GM23338 (cell line): ENCODE measurements at regions not wholly inside any gene's neighbourhood (a gene's known extent, or its start where the extent isn't known, plus 50 kb on each side); places are given as distances from the start of the nearest gene placed in this dataset.

Source experiments
- ATAC-seq: fragments of 200-7000 bp; cut with Tn5 transposase; 3 replicates; pipeline ENCODE4 v1.9.1; 2020
- DNase-seq: peaks from one replicate; pipeline ENCODE4 v3.0.0-alpha.2; 2015; ENCODE audit warnings: low spot score
- H2AFZ ChIP-seq: fragments of 200-600 bp; sonication (generic); 2 replicates; pipeline ENCODE4 v1.8.0; 2016; ENCODE audit warnings: antibody characterized with exemption, mild to moderate bottlenecking, moderate library complexity
- H3F3A ChIP-seq: fragments of 200-600 bp; sonication (generic); replicated peaks from 2 replicates; pipeline ENCODE4 v1.8.0; 2017; ENCODE audit warnings: antibody characterized with exemption, mixed run types, low read depth
- H3K27ac ChIP-seq: fragments of 200-600 bp; sonication (generic); 2 replicates; pipeline ENCODE4 v1.6.1; 2016; ENCODE audit warnings: low read depth
- H3K27me3 ChIP-seq: fragments of 200-600 bp; sonication (generic); 2 replicates; pipeline ENCODE4 v1.8.0; 2016; ENCODE audit warnings: mild to moderate bottlenecking, mixed run types, moderate library complexity; ENCODE audit not compliant: insufficient read depth
- H3K36me3 ChIP-seq: fragments of 200-600 bp; sonication (generic); 2 replicates; pipeline ENCODE4 v1.8.0; 2016; ENCODE audit warnings: mild to moderate bottlenecking; ENCODE audit not compliant: insufficient read depth
- H3K4me1 ChIP-seq: fragments of 200-600 bp; sonication (generic); 2 replicates; pipeline ENCODE4 v1.8.0; 2016; ENCODE audit warnings: mild to moderate bottlenecking, moderate library complexity; ENCODE audit not compliant: insufficient read depth
- H3K4me2 ChIP-seq: fragments of 200-600 bp; sonication (generic); 2 replicates; pipeline ENCODE4 v1.7.1; 2017; ENCODE audit warnings: mixed run types
- H3K4me3 ChIP-seq: fragments of 200-600 bp; sonication (generic); 2 replicates; pipeline ENCODE4 v1.6.1; 2016; ENCODE audit warnings: mixed run types
- H3K79me2 ChIP-seq: fragments of 200-600 bp; sonication (generic); replicated peaks from 2 replicates; pipeline ENCODE4 v1.8.0; 2017; ENCODE audit warnings: mild to moderate bottlenecking; ENCODE audit not compliant: insufficient read depth
- H3K9me2 ChIP-seq: fragments of 200-600 bp; sonication (generic); 2 replicates; pipeline ENCODE4 v1.8.0; 2017; ENCODE audit not compliant: insufficient read depth
- H4K20me1 ChIP-seq: fragments of 200-600 bp; sonication (generic); replicated peaks from 2 replicates; pipeline ENCODE4 v1.8.0; 2017; ENCODE audit warnings: mild to moderate bottlenecking; ENCODE audit not compliant: insufficient read depth
- H3K27ac Mint-ChIP-seq: 2 replicates; pipeline ENCODE4 v1.8.0; 2020; ENCODE audit warnings: inconsistent platforms, mild to moderate bottlenecking, moderate library complexity, mixed read lengths
- H3K27me3 Mint-ChIP-seq: 3 replicates; pipeline ENCODE4 v1.8.0; 2022; ENCODE audit warnings: low read depth, mild to moderate bottlenecking, moderate library complexity, mixed read lengths, inconsistent platforms; ENCODE audit not compliant: insufficient read depth, poor library complexity
- H3K36me3 Mint-ChIP-seq: 3 replicates; pipeline ENCODE4 v1.8.0; 2021; ENCODE audit warnings: low read depth, mild to moderate bottlenecking, inconsistent platforms, moderate library complexity, mixed read lengths
- H3K4me1 Mint-ChIP-seq: 3 replicates; pipeline ENCODE4 v1.8.0; 2020; ENCODE audit warnings: mild to moderate bottlenecking, inconsistent platforms, mixed read lengths
- H3K4me3 Mint-ChIP-seq: 3 replicates; pipeline ENCODE4 v1.8.0; 2021; ENCODE audit warnings: moderate library complexity, mild to moderate bottlenecking, inconsistent platforms, mixed read lengths
- H3K9me3 Mint-ChIP-seq: 3 replicates; pipeline ENCODE4 v1.8.0; 2020; ENCODE audit warnings: moderate library complexity, mild to moderate bottlenecking, inconsistent platforms, mixed read lengths
- CREB1 ChIP-seq: fragments of 250-450 bp; sonication (Bioruptor Pico); IDR thresholded peaks from 2 replicates; pipeline ENCODE4 v1.5.0; 2020; ENCODE audit warnings: low read depth, mild to moderate bottlenecking, moderate library complexity
- NANOG ChIP-seq: IDR thresholded peaks from 2 replicates; pipeline ENCODE4 v1.6.1; 2016; ENCODE audit warnings: antibody characterized with exemption, borderline replicate concordance
- POLR2AphosphoS5 ChIP-seq: IDR thresholded peaks from 2 replicates; pipeline ENCODE4 v1.6.1; 2016; ENCODE audit warnings: antibody characterized with exemption, low read depth
- STAT1 ChIP-seq: IDR thresholded peaks from one replicate; pipeline ENCODE4 v1.6.1; 2016; ENCODE audit warnings: antibody characterized with exemption; ENCODE audit not compliant: unreplicated experiment
- ZNF114 ChIP-seq: fragments of 250-450 bp; sonication (Bioruptor Pico); IDR thresholded peaks from 2 replicates; pipeline ENCODE4 v1.5.0; 2020; ENCODE audit warnings: mild to moderate bottlenecking, moderate library complexity
- ZNF331 ChIP-seq: fragments of 250-450 bp; sonication (Bioruptor Pico); IDR thresholded peaks from 2 replicates; pipeline ENCODE4 v1.5.0; 2020; ENCODE audit warnings: low read depth, mild to moderate bottlenecking, moderate library complexity
- TF ChIP-seq, protein P1 (sequence below), 2 experiments: fragments of 200-600 bp in 1 of 2; sonication (generic) in 1 of 2; conservative IDR thresholded peaks; 2 replicates each; pipeline versions ENCODE4 v1.5.1 to v1.6.1; 2016 to 2017; ENCODE audit warnings: antibody characterized with exemption in 2 of 2, low read depth in 2 of 2, mild to moderate bottlenecking in 2 of 2, moderate library complexity in 1 of 2
- TF ChIP-seq, protein P2 (sequence below): IDR thresholded peaks from 2 replicates; pipeline ENCODE4 v1.6.1; 2016; ENCODE audit warnings: antibody characterized with exemption
- TF ChIP-seq, protein P3 (sequence below): fragments of 250-450 bp; sonication (Bioruptor Pico); IDR thresholded peaks from 2 replicates; pipeline ENCODE4 v1.5.0; 2020; ENCODE audit warnings: mild to moderate bottlenecking, moderate library complexity

GRCh38 chr14:56742391-56742878, 67.8 kb downstream of the OTX2 start:
- Histone ChIP-seq H3K79me2 (no peaks in the 10 kb centered on the region), H3K36me3 (no peaks in the 10 kb centered on the region), H3K9me2 (no peaks in the 10 kb centered on the region; the same call in 1 of the 2 replicates), H3K27ac (no peak overlapping the region), H3K4me3 (no peak overlapping the region), H2AFZ (no peak overlapping the region), H4K20me1 (no peaks in the 10 kb centered on the region), H3K4me1 (peaks cover 23% of the 10 kb centered on the region), H3K27me3 (no peaks in the 10 kb centered on the region), H3F3A (no peaks in the 10 kb centered on the region), H3K4me2 (no peak overlapping the region)
- Mint-ChIP-seq H3K27me3 (no peaks in the 10 kb centered on the region), H3K4me1 (peaks cover 21% of the 10 kb centered on the region), H3K9me3 (no peaks in the 10 kb centered on the region), H3K4me3 (no peak overlapping the region), H3K36me3 (no peaks in the 10 kb centered on the region), H3K27ac (no peak overlapping the region)
- TF ChIP-seq ZNF331 (CRISPR knock-in tag), result no peak
- TF ChIP-seq, protein P1, sequence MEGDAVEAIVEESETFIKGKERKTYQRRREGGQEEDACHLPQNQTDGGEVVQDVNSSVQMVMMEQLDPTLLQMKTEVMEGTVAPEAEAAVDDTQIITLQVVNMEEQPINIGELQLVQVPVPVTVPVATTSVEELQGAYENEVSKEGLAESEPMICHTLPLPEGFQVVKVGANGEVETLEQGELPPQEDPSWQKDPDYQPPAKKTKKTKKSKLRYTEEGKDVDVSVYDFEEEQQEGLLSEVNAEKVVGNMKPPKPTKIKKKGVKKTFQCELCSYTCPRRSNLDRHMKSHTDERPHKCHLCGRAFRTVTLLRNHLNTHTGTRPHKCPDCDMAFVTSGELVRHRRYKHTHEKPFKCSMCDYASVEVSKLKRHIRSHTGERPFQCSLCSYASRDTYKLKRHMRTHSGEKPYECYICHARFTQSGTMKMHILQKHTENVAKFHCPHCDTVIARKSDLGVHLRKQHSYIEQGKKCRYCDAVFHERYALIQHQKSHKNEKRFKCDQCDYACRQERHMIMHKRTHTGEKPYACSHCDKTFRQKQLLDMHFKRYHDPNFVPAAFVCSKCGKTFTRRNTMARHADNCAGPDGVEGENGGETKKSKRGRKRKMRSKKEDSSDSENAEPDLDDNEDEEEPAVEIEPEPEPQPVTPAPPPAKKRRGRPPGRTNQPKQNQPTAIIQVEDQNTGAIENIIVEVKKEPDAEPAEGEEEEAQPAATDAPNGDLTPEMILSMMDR (conservative IDR thresholded peaks at IDR 0.05; ENCODE audit: low read depth in 2 of 2), result no peak
- TF ChIP-seq ZNF114 (CRISPR knock-in tag), result no peak
- TF ChIP-seq, protein P2, sequence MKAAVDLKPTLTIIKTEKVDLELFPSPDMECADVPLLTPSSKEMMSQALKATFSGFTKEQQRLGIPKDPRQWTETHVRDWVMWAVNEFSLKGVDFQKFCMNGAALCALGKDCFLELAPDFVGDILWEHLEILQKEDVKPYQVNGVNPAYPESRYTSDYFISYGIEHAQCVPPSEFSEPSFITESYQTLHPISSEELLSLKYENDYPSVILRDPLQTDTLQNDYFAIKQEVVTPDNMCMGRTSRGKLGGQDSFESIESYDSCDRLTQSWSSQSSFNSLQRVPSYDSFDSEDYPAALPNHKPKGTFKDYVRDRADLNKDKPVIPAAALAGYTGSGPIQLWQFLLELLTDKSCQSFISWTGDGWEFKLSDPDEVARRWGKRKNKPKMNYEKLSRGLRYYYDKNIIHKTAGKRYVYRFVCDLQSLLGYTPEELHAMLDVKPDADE, result no peak
- no peak for TF ChIP-seq NANOG
- no peak for TF ChIP-seq STAT1
- TF ChIP-seq, protein P3, sequence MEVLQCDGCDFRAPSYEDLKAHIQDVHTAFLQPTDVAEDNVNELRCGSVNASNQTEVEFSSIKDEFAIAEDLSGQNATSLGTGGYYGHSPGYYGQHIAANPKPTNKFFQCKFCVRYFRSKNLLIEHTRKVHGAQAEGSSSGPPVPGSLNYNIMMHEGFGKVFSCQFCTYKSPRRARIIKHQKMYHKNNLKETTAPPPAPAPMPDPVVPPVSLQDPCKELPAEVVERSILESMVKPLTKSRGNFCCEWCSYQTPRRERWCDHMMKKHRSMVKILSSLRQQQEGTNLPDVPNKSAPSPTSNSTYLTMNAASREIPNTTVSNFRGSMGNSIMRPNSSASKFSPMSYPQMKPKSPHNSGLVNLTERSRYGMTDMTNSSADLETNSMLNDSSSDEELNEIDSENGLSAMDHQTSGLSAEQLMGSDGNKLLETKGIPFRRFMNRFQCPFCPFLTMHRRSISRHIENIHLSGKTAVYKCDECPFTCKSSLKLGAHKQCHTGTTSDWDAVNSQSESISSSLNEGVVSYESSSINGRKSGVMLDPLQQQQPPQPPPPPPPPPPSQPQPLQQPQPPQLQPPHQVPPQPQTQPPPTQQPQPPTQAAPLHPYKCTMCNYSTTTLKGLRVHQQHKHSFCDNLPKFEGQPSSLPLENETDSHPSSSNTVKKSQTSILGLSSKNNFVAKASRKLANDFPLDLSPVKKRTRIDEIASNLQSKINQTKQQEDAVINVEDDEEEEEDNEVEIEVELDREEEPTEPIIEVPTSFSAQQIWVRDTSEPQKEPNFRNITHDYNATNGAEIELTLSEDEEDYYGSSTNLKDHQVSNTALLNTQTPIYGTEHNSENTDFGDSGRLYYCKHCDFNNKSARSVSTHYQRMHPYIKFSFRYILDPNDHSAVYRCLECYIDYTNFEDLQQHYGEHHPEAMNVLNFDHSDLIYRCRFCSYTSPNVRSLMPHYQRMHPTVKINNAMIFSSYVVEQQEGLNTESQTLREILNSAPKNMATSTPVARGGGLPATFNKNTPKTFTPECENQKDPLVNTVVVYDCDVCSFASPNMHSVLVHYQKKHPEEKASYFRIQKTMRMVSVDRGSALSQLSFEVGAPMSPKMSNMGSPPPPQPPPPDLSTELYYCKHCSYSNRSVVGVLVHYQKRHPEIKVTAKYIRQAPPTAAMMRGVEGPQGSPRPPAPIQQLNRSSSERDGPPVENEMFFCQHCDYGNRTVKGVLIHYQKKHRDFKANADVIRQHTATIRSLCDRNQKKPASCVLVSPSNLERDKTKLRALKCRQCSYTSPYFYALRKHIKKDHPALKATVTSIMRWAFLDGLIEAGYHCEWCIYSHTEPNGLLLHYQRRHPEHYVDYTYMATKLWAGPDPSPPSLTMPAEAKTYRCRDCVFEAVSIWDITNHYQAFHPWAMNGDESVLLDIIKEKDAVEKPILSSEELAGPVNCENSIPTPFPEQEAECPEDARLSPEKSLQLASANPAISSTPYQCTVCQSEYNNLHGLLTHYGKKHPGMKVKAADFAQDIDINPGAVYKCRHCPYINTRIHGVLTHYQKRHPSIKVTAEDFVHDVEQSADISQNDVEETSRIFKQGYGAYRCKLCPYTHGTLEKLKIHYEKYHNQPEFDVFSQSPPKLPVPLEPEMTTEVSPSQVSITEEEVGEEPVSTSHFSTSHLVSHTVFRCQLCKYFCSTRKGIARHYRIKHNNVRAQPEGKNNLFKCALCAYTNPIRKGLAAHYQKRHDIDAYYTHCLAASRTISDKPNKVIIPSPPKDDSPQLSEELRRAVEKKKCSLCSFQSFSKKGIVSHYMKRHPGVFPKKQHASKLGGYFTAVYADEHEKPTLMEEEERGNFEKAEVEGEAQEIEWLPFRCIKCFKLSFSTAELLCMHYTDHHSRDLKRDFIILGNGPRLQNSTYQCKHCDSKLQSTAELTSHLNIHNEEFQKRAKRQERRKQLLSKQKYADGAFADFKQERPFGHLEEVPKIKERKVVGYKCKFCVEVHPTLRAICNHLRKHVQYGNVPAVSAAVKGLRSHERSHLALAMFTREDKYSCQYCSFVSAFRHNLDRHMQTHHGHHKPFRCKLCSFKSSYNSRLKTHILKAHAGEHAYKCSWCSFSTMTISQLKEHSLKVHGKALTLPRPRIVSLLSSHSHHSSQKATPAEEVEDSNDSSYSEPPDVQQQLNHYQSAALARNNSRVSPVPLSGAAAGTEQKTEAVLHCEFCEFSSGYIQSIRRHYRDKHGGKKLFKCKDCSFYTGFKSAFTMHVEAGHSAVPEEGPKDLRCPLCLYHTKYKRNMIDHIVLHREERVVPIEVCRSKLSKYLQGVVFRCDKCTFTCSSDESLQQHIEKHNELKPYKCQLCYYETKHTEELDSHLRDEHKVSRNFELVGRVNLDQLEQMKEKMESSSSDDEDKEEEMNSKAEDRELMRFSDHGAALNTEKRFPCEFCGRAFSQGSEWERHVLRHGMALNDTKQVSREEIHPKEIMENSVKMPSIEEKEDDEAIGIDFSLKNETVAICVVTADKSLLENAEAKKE (CRISPR knock-in tag), result no peak
- TF ChIP-seq CREB1 (CRISPR knock-in tag), result no peak
- TF ChIP-seq POLR2AphosphoS5, result no peak
- DNase-seq (no peak), ATAC-seq (no peak)
